Activated T-cell treated with anti-CD3 and anti-CD28 coated beads, Interleukin-2, amount 50 U/mL, for 24 hours (primary cell): ENCODE measurements at regions not wholly inside any gene's neighbourhood (a gene's known extent, or its start where the extent isn't known, plus 50 kb on each side); places are given as distances from the start of the nearest gene placed in this dataset.

ENCODE experiments used
- DNase-seq: peaks from one replicate; pipeline ENCODE4 v3.0.0-alpha.2; 2020
- H3K27ac Mint-ChIP-seq: 2 replicates; pipeline ENCODE4 v1.8.0; 2020; ENCODE audit warnings: mild to moderate bottlenecking, mixed read lengths
- H3K27me3 Mint-ChIP-seq: 2 replicates; pipeline ENCODE4 v1.8.0; 2020; ENCODE audit warnings: mixed read lengths
- H3K36me3 Mint-ChIP-seq: 2 replicates; pipeline ENCODE4 v1.8.0; 2020; ENCODE audit warnings: low read depth, mixed read lengths
- H3K4me1 Mint-ChIP-seq: 2 replicates; pipeline ENCODE4 v1.8.0; 2020; ENCODE audit warnings: low read depth, mixed read lengths
- H3K4me3 Mint-ChIP-seq: 2 replicates; pipeline ENCODE4 v1.8.0; 2020; ENCODE audit warnings: mild to moderate bottlenecking, moderate library complexity, mixed read lengths
- H3K9me3 Mint-ChIP-seq: 2 replicates; pipeline ENCODE4 v1.8.0; 2020; ENCODE audit warnings: mixed read lengths

DNA sequence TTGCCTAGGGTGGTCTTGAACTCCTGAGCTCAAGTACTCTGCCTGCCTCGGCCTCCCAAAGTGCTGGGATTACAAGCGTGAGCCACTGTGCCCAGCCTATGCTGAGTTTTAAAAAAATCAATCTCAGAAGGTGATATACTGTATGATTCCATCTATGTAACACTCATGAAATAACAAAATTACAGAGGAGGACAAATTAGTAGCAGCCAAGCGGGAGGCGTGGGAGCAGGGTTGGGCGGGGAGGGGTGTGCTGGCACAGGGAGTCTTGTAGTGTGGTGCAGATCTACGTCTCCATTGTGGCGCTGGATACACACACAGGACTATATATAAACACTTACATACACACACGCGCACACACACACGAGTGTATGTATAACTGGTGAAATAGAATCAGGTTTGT, 80.6 kb upstream of the LINGO1 start:
- no peak for DNase-seq
- Mint-ChIP-seq H3K4me3 (no peak overlapping the region), H3K27me3 (peaks cover 18% of the 10 kb centered on the region)

DNA sequence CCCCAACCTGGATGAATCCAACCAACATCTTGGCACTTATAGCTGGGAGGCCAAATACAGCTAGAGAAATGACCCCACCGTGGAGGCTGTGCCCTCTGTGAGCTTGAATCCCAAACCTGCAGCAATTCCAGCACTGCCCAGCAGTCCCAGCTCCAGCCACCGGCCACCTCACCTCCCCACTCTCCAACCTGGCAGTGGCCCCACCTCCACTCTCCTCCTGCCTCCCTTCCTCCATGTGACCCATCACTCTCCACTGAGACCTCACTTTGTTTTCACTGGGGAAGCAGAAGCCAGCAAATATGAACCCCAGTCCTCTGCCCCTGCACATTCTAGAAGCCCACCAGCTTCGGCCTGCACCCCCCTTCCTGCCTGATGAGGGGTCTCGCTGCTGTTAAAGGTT, 79.7 kb upstream of the LINGO1 start:
- no peak for DNase-seq
- Mint-ChIP-seq H3K4me1 (no peaks in the 10 kb centered on the region), H3K9me3 (no peaks in the 10 kb centered on the region), H3K27me3 (peaks cover 18% of the 10 kb centered on the region), H3K27ac (no peak overlapping the region), H3K4me3 (no peak overlapping the region), H3K36me3 (no peaks in the 10 kb centered on the region)

More for the DNA sequence above, 80.6 kb upstream of the LINGO1 start:
- Mint-ChIP-seq H3K4me1 (no peaks in the 10 kb centered on the region), H3K27ac (no peak overlapping the region), H3K36me3 (no peaks in the 10 kb centered on the region), H3K9me3 (no peaks in the 10 kb centered on the region)

DNA sequence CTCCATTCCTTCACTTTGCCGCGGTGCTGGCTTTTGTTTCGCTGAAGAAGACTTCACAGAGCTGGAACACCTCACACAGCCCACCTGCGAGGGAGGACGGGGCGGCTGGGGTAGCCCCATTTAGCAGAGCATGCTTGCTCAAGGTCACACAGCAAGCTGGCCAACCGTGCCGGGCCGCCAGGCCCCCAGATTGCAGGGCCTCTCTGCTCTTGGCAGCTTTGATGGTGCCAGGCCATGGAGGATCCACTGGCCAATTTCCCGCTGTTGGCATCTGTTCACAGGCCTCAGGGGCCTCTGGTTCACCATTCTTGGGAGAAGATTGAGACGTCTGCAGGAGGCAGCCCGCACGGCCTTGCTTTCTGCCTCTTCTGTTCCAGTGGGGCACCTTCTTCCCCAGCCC, 77.9 kb upstream of the LINGO1 start:
- Mint-ChIP-seq H3K4me1 (no peaks in the 10 kb centered on the region), H3K4me3 (no peak overlapping the region), H3K27me3 (peaks cover 14% of the 10 kb centered on the region), H3K27ac (no peak overlapping the region), H3K9me3 (no peaks in the 10 kb centered on the region), H3K36me3 (no peaks in the 10 kb centered on the region)
- DNase-seq, result no peak

DNA sequence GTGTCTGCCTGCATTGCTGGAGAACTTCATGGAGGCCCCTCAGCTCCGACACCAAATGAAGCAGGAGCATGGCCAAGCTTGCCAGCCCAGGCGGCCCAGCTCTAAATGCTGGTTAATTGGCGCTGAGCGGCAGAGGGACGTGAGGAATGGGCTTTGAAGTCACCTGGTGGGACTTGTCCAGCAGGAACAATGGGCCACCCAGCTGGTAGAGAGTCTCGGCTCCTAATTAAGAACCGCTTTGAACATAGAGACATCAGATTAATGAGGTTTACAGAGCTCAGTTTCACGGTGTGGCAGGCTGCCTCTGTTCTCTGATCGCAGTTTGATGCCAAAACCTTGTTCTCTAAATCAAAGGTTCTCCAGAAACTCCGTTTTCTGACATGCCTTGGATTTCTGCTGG, 77.5 kb upstream of the LINGO1 start:
- peaks cover 14% of the 10 kb centered on the region for H3K27me3 Mint-ChIP-seq
- H3K9me3 Mint-ChIP-seq, result no peaks in the 10 kb centered on the region
- H3K4me3 Mint-ChIP-seq, result no peak overlapping the region
- H3K27ac Mint-ChIP-seq, result no peak overlapping the region
- no peak for DNase-seq
- no peaks in the 10 kb centered on the region for H3K4me1 Mint-ChIP-seq
- no peaks in the 10 kb centered on the region for H3K36me3 Mint-ChIP-seq

DNA sequence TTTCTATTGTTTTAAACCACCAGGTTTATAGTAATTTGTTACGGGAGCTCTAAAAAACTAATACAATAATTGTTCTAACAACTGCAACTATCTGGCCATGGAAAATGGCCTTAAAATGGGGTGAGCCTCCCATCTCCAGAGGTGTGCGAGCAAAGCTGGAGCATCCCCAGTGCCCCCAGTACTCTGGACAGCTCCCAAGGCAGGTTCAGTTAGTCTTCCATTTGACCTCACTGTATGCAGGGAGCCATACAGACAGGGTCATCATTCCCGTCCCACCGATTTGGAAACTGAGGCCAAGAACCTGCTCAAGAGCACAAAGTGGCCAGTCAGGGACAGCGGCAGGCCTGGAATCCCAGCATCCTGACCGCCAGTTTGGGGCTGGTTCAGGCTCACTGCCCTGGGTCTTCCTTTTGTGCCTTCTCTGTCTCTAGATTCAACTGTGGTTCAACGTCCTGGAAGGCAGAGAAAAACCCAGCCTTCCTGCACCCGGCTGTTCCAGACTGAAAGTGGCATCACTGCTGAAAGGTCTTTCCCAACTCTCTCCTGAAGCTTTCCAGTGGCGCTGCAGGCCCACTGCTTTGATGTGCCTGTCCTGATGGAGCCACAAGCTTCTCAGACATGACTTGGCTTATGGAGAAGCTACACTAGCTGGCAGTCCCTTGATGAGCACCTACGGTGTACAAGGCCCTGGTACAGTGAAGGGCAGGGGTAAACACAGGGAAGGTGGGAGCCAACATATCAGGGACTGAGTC, 76.6 kb upstream of the LINGO1 start:
- Mint-ChIP-seq H3K27me3 (peaks cover 14% of the 10 kb centered on the region), H3K4me1 (no peaks in the 10 kb centered on the region), H3K9me3 (no peaks in the 10 kb centered on the region), H3K4me3 (no peak overlapping the region), H3K36me3 (no peaks in the 10 kb centered on the region), H3K27ac (no peak overlapping the region)
- no peak for DNase-seq

DNA sequence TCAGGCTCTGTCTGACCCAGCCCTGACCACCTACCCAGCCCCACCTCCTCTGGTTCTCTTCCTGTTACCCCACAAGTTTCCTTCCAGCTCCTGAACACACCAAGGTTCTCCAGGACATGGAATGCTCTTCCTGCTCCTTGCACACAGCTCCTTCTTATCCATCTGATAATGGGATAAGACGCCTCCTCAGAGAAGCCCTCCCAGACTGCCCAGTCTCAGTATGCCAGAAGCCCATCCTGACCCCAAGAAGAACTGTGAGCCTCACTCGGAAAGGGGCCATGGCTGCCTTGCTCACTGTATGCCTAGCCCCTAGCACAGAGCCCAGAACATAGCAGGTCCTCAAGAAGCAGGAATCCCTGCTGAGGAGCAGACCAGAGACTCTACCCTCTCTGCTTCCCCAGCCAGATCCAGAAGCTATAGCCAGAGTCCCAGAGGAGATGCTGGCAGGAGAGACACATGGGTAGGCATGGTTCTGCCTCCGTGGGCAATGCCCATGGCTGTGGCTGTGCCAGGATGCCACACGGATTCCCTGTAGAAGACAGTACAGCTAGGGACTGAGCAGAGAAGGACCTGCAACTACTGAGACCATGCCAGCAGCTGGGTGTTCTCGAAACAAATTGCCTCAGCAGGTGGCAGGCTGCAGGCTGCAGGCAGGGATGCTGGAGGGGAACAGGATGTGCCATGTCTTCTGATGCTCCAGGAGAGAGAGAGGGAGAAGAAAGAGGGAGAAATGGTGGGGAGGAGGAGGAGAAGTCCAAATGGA, 74.0 kb upstream of the LINGO1 start:
- Mint-ChIP-seq H3K9me3 (no peaks in the 10 kb centered on the region), H3K27ac (no peak overlapping the region), H3K4me3 (no peak overlapping the region), H3K4me1 (no peaks in the 10 kb centered on the region), H3K36me3 (no peaks in the 10 kb centered on the region), H3K27me3 (peaks cover 7% of the 10 kb centered on the region)
- no peak for DNase-seq

DNA sequence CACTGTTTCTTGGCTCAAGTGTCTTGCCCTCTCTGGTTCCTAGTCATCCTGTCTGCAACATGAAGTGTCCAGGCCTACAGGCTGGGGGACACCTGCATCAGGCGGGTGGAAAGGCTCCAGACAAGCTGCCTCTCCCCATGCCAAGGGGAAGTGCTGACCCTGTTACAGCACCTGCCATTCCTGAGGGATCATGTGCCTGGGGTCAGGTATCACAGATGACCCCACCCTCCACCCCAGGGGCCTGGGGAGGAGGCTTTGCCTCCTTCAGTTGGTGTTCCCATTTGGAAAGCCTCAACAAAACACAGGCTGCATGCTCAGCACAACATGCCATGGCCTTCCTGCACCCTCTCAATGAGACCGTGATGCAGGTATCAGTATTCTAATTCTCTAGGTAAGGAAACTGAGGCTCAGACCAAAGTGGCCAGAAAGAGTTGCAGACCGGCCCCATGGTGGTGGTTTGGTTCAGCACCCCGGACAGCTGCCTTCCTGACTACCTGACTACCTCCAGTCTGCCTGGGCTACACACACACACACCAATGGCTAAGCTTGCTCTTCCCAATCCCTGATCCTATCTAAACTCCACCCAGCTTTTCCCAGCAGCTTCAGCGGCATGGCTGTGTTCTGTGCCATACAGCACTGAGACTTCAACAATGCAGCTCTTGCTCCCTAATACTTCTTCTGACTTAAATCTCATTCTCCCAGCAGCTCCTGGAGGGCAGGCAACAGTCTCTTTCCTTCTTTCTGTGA, 69.7 kb upstream of the LINGO1 start:
- Mint-ChIP-seq H3K4me3 (no peak overlapping the region), H3K27ac (no peak overlapping the region), H3K9me3 (no peaks in the 10 kb centered on the region), H3K4me1 (no peaks in the 10 kb centered on the region), H3K36me3 (no peaks in the 10 kb centered on the region), H3K27me3 (peaks cover 7% of the 10 kb centered on the region)
- DNase-seq, result no peak

DNA sequence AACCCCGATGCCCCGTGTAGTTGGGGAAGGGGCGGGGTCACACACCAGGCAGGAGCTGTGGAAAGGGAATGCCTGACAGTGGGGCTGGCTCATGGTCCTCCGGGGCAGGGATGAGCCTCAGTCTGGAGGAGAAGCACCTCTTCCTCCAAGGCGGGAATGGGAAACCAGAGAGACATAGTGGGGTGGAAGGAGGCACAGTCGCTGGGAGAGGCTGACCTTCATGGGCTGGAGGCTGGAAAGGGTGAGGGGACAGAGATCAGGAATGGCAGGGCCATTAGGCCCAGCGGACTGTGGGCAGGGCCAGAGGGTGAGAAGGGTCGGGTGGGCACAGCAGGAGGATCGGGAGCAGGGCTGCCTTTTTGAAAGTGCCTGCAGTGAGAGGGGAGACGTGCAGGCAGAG, 65.8 kb upstream of the LINGO1 start:
- Mint-ChIP-seq H3K9me3 (no peaks in the 10 kb centered on the region), H3K4me1 (no peaks in the 10 kb centered on the region), H3K36me3 (no peaks in the 10 kb centered on the region), H3K4me3 (no peak overlapping the region), H3K27ac (no peak overlapping the region), H3K27me3 (peaks cover 13% of the 10 kb centered on the region)
- no peak for DNase-seq

DNA sequence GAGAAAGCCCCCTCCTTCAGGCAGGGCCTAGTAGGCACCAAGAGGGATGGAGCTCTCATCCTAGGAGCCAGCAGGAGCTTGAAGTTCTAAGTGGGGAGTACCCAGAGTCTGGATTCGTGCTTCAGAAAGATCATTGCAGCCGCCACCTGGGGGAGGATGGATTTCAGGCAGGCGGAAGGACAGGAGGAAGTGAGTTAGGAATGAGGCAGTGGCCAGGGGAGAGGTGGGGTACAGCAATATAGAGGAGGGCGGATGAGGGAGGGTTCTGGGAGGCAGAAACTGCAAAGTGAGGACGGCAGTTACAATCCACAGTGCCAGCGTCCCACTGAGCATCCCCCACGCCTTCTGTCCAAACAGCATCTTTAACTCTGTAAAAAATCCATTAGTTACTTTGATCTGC, 65.2 kb upstream of the LINGO1 start:
- Mint-ChIP-seq H3K9me3 (no peaks in the 10 kb centered on the region), H3K4me3 (no peak overlapping the region), H3K27ac (no peak overlapping the region)

DNA sequence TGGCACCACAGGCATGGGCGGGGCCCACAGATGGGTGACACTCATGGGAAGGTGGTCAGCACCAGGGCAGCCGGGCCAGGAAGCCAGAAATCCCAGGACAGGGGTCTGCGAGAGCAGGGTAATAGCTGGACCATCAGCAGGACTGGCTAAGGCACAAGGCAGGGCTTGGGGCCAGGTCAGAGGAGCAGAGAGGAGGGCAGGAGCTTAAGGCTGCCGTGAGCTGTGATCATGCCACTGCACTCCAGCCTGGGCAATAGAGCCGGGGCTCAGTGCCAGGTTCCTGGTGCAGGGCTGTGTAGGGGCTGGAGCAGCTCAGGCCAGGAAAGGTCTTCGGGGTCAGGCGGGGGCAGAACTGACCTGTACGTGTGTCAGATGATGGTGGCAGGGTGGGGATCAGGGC, 64.2 kb upstream of the LINGO1 start:
- H3K27ac Mint-ChIP-seq, result no peak overlapping the region
- no peak for DNase-seq
- no peaks in the 10 kb centered on the region for H3K36me3 Mint-ChIP-seq
- peaks cover 27% of the 10 kb centered on the region for H3K27me3 Mint-ChIP-seq
- H3K4me3 Mint-ChIP-seq, result no peak overlapping the region
- H3K9me3 Mint-ChIP-seq, result no peaks in the 10 kb centered on the region
- no peaks in the 10 kb centered on the region for H3K4me1 Mint-ChIP-seq

More for the DNA sequence above, 65.2 kb upstream of the LINGO1 start:
- H3K4me1 Mint-ChIP-seq, result no peaks in the 10 kb centered on the region
- peaks cover 19% of the 10 kb centered on the region for H3K27me3 Mint-ChIP-seq
- no peak for DNase-seq
- no peaks in the 10 kb centered on the region for H3K36me3 Mint-ChIP-seq

DNA sequence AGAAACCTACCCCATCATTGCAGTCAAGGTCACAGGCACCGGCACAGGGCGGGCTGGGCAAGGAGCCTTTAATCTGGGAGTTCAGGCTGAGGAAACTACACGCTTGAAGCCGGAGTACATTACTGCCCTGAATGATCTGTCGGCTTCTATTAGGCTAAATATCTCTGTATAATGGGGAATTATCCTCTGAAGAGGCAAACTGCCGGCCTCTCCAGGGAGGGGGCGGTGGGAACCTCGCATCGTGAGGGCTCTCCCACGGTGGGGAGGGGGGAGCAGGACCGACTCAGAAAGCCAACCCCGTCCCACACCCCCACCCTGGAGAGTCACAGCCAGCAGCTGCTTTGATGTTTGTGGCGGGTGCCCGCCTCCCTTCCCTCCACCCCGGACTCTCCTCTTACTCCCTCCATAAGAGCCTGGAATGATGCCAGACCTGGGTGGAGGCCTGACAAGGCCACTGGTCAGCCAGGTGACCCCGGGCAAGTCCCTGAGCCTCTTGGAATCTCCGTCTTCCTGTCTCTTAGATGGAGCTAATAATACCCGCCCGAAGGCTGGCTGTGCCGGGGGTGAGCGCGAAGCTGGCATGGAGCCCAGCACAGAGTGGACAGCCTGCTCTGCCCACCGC, 63.4 kb upstream of the LINGO1 start:
- peaks cover 33% of the 10 kb centered on the region for H3K27me3 Mint-ChIP-seq

DNA sequence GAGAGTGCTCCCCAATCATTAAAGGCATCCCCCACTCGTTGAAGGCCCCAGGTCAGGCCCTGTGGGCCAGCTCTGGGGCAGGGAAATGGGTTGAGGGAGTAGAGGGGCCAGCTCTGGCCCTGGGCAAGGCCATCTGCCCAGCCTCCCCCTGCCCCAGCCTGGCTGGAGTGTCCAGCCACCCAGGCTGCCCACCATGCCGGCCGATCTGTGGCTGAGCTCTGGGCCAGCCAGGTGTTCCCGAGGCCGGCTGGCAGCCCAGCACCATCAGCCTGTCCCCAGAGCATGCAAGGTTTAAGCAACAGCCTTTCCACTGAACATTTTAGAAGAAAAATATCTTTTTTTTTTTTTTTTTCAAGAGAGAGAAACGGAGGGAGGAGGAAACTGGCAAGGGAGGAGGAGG, 62.8 kb upstream of the LINGO1 start:
- Mint-ChIP-seq H3K4me1 (no peaks in the 10 kb centered on the region), H3K4me3 (no peak overlapping the region), H3K9me3 (no peaks in the 10 kb centered on the region), H3K36me3 (no peaks in the 10 kb centered on the region), H3K27ac (no peak overlapping the region), H3K27me3 (peaks cover 36% of the 10 kb centered on the region)
- DNase-seq, result no peak

More for the DNA sequence above, 63.4 kb upstream of the LINGO1 start:
- no peak for DNase-seq
- Mint-ChIP-seq H3K4me1 (no peaks in the 10 kb centered on the region), H3K27ac (no peak overlapping the region), H3K4me3 (no peak overlapping the region), H3K9me3 (no peaks in the 10 kb centered on the region), H3K36me3 (no peaks in the 10 kb centered on the region)

DNA sequence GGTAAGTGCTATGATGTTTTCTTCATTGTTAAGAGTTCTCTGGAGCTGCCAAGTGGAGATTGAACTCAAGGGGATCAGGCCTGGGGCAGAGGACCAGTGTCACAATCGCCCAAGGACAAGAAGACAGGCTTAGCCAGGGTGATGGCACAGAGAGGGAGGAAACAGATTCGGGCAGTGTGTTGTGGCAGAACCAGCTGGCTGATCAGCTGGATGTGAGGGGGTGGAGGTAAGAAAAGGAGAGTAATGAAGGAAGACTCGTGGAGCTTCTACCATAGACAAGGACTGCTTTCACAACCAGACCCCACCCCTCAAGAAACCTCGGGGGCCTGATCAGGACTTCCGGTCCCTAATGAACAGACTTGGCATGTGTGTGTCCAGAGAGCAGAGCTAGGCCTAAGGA, 60.9 kb upstream of the LINGO1 start:
- DNase-seq, result no peak
- Mint-ChIP-seq H3K27me3 (peaks cover 48% of the 10 kb centered on the region), H3K4me3 (no peak overlapping the region)

DNA sequence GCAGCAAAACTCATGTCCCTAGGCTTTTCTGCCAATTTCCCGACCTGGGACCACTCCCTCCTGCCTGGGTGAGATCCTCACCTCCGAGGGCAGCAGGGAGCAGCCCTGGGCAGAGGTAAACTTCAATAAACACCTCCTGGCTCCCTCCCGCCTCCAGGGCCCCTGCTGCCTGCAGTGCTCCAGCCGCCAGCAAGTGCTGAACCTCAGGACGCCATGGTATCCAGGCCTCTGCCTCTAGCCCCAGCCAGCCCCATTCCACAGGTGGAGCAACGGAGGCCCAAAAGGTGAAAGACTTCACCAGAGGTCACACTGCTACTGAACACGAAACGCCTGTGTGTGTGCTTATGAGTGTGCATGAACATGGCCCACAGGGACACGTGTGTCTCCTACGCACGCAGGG, 59.9 kb upstream of the LINGO1 start:
- no peaks in the 10 kb centered on the region for H3K4me1 Mint-ChIP-seq
- no peak overlapping the region for H3K4me3 Mint-ChIP-seq
- no peak for DNase-seq
- H3K36me3 Mint-ChIP-seq, result no peaks in the 10 kb centered on the region
- no peaks in the 10 kb centered on the region for H3K9me3 Mint-ChIP-seq
- no peak overlapping the region for H3K27ac Mint-ChIP-seq
- H3K27me3 Mint-ChIP-seq, result peaks cover 49% of the 10 kb centered on the region

More for the DNA sequence above, 60.9 kb upstream of the LINGO1 start:
- H3K27ac Mint-ChIP-seq, result no peak overlapping the region
- no peaks in the 10 kb centered on the region for H3K36me3 Mint-ChIP-seq
- no peaks in the 10 kb centered on the region for H3K9me3 Mint-ChIP-seq
- H3K4me1 Mint-ChIP-seq, result no peaks in the 10 kb centered on the region
